COR-L47 (cell line): ENCODE measurements at regions not wholly inside any gene's neighbourhood (a gene's known extent, or its start where the extent isn't known, plus 50 kb on each side); places are given as distances from the start of the nearest gene placed in this dataset.

Source experiments
- DNase-seq: peaks from one replicate; lab custom pipeline; 2025; lab: John Stamatoyannopoulos, UW

DNA sequence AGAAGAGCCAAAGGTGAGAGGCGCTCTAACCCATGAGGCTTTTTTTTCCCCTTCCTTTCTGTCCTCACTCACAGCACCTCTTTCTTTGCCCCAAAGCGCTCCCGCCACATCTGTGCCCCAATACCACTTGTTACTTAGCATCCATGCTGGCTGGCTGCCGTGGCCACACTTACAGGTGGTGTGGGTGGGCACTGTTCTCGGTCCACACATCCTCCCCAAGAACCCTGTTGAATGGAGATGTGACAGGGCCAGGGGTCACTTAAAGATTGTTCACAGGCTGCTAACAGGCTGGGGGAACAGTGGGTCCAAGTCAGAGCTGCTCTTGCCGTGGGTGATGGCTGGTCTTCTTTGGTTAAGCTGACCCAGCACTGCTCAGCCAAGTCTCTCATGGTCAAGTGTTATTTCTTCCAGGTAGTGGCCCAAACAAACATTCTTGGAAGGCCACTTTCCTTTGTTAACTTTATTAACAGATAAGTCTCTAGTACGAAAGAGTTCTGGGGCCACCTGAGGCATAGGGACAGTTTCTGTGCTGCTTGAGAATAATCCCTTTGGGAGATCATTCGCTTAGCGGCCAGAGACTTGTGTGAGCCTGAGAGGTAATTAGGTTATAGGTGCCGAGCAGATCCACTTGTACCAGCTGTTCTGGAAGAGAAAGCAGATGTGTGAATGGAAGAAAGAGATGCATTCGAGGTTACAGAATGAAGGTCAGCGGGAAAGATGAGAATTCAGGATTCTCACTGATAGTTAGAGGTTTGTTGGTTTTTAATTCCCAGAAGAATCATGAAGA lies 62.6 kb upstream of the IRF2BP2 start:
- DNase-seq = no peak

DNA sequence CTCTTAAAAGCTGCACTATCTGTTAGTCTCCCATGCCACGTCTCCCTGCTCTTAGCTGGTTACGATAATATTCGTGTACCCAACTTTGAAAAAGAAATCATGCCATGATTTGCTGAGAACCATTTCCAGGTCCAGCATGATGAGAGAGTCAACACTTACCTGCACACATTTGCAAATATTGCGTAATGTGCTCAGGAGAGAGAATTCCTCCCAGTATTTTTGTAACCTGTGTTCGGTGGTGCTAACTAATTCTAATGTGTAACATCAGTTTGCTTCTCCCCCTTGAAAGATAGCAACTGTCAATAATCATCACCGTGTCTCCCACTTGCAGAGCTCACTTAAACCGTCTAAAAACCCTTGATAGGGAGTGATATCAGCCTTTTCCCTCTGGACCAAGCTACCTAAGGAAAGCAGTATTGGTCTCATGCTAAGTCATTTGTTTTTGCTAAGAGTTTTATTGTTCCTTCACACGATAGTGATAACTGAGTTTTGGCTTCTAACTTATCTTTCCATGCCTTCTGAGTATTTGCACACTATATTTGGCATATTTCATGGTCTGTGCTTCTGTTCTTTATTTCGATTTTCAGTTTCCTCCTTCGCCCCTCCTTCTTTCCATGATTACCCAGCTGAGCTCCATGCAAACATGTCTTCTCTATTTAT lies 61.1 kb upstream of the IRF2BP2 start:
- DNase-seq = no peak

DNA sequence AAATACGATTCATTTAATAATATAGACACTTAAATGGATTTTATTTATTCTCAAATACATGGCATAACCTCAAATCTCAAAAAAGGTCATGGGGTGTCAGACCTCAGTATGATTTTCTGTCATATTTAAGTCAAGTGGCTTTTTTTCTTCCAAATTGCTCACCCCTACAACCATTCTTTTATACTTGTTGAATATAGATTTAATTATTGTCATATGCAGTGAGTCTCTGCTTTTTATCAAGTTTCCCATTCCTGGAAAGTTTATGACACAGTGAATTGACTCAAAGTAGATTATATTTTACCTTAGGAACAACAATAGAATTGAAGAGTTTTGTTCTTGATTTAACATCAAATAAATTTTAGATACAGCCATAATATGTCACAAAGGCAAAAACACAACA lies 59.5 kb upstream of the IRF2BP2 start:
- DNase-seq = no peak

DNA sequence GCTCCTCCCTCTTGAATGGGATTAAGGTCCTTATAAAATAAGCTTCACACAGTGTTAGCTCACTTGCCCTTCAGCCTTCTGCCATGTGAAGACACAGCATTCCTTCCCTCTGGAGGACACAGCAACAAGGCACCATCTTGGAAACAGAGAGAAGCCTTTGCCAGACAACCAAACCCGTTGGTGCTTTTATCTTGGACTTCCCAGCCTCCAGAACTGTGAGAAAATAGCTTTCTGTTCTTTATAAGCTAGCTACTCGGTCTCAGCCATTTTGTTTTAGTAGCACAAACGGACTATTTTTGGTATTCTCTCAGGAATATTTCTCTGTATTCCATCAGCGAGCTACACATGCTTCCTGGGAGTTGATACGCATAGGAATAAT lies 58.6 kb upstream of the IRF2BP2 start:
- DNase-seq = no peak

DNA sequence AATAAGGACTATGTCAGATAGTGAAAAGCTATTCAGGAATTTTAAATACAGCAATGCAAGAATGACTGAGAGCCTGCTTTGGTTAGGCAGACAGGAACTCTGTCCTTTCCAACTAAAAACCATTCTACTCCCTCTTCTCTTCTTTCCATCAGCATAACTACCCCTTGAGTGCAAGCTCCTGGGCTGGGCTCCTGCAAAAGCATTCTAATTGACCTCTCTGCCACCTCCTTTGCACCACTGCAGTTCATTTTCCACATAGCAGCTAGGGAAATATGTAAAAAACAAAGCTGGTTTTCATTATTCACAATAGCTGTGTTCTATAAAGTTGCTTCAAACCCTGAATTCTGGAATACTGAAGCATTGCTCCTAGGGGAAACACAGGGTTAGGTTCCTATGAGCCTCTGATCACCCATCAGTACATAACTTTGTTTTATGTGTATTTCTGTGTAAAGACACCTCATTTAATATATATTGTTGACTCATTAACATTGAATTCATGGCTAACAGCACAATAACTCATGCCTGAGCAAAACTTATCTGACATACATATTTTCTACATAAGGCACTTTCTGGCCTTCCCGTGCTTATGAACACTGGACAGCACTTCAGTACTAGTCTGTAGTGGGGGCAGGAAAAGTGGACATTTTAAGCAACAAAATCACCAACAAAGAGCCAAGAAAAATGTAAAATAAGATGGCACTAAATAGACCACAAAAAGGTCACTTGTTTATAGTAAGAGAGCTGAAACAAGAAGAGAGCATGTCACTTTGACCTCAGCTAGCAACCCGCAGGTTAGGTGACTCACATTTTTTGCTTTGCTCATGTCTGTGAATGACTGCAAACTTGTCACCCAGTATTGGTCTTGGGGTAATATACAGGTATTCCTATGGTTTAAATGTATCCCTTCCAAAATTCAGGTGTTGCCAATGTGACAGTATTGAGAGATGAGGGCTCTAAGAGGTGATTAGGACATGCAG lies 57.9 kb upstream of the IRF2BP2 start:
- no peak for DNase-seq

DNA sequence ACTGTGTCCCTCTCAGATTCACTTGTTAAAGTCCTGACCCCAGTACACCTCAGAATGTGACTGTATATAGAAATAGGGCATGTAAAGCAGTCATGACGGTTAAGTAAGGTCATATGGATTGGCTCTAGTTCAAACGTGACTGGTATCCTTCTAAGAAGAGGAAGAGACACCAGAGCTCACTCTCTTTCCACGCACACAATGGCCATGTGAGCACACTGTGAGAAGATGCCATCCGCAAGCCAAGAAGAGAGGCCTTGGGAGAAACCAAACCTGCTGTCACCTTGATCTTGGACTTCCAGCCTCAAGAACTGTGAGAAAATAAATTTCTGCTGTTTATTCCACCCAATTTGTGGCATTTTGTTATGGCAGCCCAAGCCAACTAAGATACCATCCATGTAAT lies 56.8 kb upstream of the IRF2BP2 start:
- DNase-seq = no peak

DNA sequence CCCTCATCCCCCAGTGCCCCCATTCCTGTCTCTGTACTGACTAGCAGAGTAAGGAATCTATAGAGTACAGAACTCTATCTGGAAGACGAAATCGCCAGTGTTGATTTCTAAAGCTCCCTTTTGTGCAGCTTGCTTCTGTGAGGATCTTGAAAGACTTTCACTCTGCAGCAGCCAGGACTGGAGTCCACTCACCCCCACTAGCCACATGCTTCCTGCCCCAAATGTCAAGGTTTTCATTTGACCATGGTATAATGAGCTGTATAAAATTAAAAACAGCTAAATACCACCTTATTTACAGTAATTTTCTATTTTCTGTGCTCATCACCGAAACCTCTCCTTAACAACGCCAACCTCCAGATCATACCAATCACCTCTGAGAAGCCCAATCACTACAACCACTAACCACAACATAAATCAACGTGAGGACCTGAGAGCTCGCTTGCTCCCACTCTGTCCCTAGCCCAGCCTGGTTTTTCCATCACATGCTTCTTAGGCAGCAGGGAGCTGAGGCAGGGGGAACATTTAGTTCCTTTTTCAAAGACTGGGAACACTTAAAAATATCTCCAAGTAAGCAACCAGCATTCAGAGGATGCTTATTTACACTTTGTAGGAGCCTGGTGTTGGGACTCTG lies 56.1 kb upstream of the IRF2BP2 start:
- no peak for DNase-seq

DNA sequence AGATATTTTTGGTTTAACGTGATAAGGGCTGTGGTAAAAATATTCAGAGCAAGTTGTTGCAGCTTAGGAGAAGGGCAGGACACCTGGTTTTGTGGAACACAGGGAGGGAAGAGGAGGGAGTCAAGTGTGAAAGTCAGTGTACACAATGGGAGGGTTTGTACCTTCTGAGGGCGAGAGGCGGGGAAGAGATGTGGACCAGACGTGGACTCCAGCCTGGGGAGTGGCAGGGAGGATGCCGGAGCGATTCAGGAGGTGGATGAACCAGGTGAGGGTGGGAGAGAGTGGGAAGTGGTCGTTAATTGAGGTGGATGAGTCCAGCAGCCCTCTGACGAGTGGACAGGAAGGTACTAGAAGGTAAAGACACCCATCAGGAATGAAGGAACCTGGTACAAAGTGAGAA lies 52.2 kb upstream of the IRF2BP2 start:
- no peak for DNase-seq

DNA sequence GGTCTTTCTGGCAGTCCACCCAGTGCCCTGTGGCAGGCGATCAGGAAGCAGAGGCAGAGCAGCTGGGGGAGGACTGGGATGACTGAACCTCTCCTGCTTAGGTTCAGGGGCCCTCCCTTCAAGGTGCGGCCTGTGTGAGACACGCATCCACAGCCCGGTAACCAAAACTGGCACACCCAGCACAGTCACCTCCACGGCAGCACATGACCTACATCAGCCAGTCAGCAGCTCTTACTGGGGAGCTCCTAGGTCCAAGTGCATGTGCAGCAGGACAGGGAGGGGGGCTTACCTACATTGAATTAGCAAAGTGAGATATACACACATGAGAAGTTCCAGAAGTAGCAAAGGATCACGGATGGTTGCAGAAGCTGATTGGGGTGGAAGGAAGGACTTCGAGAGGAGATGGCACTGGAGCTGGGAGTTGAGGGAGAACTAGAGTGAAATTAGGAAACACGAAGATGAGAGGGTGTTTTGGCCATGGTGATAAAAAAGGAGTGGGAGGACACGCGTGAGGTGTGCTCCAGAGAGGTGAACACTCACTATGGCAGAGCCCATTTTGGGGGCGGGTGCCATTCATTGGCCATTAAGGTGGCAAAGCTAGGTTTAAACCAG lies 51.4 kb upstream of the IRF2BP2 start:
- DNase-seq = no peak

DNA sequence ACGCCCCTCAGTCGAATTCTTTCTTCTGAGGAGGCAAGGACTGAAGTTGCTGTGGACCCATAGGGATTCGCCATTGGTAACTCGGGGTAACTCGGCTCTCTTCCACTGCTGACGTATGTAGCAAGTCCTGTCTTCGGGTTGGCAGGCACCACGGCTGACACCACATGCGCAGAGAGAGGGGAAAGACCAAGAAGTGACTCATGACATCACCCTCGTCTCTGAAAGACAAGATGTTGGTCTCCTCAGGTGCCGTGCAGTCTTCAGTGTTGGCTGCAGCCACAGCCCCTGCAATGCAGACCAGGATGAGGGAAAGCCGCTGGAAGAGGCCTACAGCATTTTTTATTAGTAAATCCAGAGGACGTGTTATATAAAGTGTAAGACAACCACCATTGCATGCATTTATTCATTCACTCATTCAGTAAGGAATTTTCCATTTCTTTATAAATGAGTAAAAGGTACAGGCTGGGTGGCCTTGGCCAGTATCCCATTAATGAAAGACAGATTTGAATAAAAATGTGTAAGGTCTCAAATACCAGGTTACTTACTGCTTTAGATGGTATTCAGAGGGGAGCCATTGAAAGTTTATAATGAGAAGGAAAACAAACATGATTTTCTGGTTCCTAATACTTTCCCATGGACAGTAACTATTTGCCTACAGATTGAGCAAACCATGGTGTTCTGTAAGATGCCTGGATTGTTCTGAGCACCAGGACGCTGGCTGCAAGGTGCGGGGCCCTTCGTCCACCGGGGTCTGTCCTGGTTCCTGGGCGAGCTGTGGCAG lies 50.7 kb upstream of the IRF2BP2 start:
- DNase-seq = no peak
